Thyroid gland (tissue), 4 donors: ENCODE measurements at regions not wholly inside any gene's neighbourhood (a gene's known extent, or its start where the extent isn't known, plus 50 kb on each side); places are given as distances from the start of the nearest gene placed in this dataset.

Experiments
- DNase-seq, 2 donors: peaks; one replicate each; pipeline ENCODE4 v3.0.0-alpha.2; 2019
- H3K27ac ChIP-seq, 3 donors: fragments of 200-600 bp; sonication (generic); 1 replicate in 2 of 3; 2 replicates in 1 of 3; pipeline ENCODE4 v1.5.1; 2016 to 2019; ENCODE audit warnings: mild to moderate bottlenecking in 1 of 3, moderate library complexity in 1 of 3
- H3K27me3 ChIP-seq: fragments of 200-600 bp; sonication (generic); one replicate; pipeline ENCODE4 v1.5.1; 2019
- H3K36me3 ChIP-seq, 2 donors: fragments of 200-600 bp; sonication (generic); one replicate each; pipeline ENCODE4 v1.5.1; 2016 to 2019
- H3K4me1 ChIP-seq, 2 donors: fragments of 200-600 bp; sonication (generic); one replicate each; pipeline ENCODE4 v1.5.1; 2017 to 2019
- H3K4me3 ChIP-seq, 3 donors: fragments of 200-600 bp; sonication (generic); replicated peaks in 1 of 3; 1 replicate in 2 of 3; 2 replicates in 1 of 3; pipeline ENCODE4 v1.5.1; 2016; ENCODE audit warnings: mild to moderate bottlenecking in 1 of 3
- H3K9me3 ChIP-seq: fragments of 200-600 bp; sonication (generic); one replicate; pipeline ENCODE4 v1.5.1; 2017
- CTCF ChIP-seq, 6 experiments: fragments of 200-600 bp in 3 of 6; fragments of 450-650 bp in 3 of 6; sonication (generic) in 3 of 6; IDR thresholded peaks; one replicate each; pipeline ENCODE4 v1.5.1; 2016 to 2019; ENCODE audit warnings: antibody characterized with exemption in 6 of 6, mild to moderate bottlenecking in 2 of 6, inconsistent platforms in 1 of 6, moderate library complexity in 1 of 6
- POLR2A ChIP-seq, 2 donors: fragments of 450-650 bp; IDR thresholded peaks; one replicate each; pipeline ENCODE4 v1.6.1; 2017; ENCODE audit warnings: antibody characterized with exemption in 2 of 2, mild to moderate bottlenecking in 2 of 2, moderate library complexity in 1 of 2
- WGBS, 2 donors: methylation state at CpG; one replicate each; pipeline ENCODE4 v1.1.5; 2017; 5-methylcytosine and 5-hydroxymethylcytosine counted together
- intact Hi-C: fragments of 100-400 bp; cut with DNase I; formaldehyde crosslinking; loops from one replicate; pipeline ENCODE4 v1.15.1; 2023

GRCh38 chr2:242034996-242035814 is 165.7 kb downstream of the RTP5 start:
- Histone ChIP-seq H3K9me3 (no peaks in the 10 kb centered on the region), H3K27ac (no peak overlapping the region), H3K4me1 (no peaks in the 10 kb centered on the region), H3K27me3 (no peaks in the 10 kb centered on the region), H3K36me3 (no peaks in the 10 kb centered on the region), H3K4me3 (no peak overlapping the region)
- 81% methylated on average over 37 of the region's 37 CpGs for WGBS, 2 donors
- no peak for DNase-seq
- TF ChIP-seq CTCF (IDR thresholded peaks at IDR 0.05) (no peak), POLR2A (IDR thresholded peaks at IDR 0.05) (no peak)
- intact Hi-C loops: no loop called here

- no peak overlapping the region for H3K27ac ChIP-seq
- H3K4me3 ChIP-seq: no peak overlapping the region
- H3K27me3 ChIP-seq: no peaks in the 10 kb centered on the region
- WGBS, 2 donors: 70 to 91% methylated on average over 7 to 17 of the region's 17 CpGs
- no peaks in the 10 kb centered on the region for H3K4me1 ChIP-seq
- DNase-seq: no peak
- intact Hi-C loops: no loop called here
- H3K36me3 ChIP-seq: no peaks in the 10 kb centered on the region
- no peaks in the 10 kb centered on the region for H3K9me3 ChIP-seq
- no peak for TF ChIP-seq CTCF (IDR thresholded peaks at IDR 0.05)
- TF ChIP-seq POLR2A (IDR thresholded peaks at IDR 0.05): no peak
Measured at GRCh38 chr2:242035858-242036652, 166.5 kb downstream of the RTP5 start.

GRCh38 chr2:242036653-242036950 is 167.1 kb downstream of the RTP5 start:
- intact Hi-C loops: no loop called here
- no peaks in the 10 kb centered on the region for H3K9me3 ChIP-seq
- DNase-seq: no peak
- TF ChIP-seq POLR2A (IDR thresholded peaks at IDR 0.05): no peak
- no peak for TF ChIP-seq CTCF (IDR thresholded peaks at IDR 0.05)
- H3K27ac ChIP-seq: no peak overlapping the region
- 75 to 79% methylated on average over 7 of the region's 7 CpGs for WGBS, 2 donors
- no peaks in the 10 kb centered on the region for H3K4me1 ChIP-seq
- H3K36me3 ChIP-seq: no peaks in the 10 kb centered on the region
- H3K27me3 ChIP-seq: no peaks in the 10 kb centered on the region
- H3K4me3 ChIP-seq: no peak overlapping the region

GRCh38 chr2:242038166-242038927 is 168.8 kb downstream of the RTP5 start:
- TF ChIP-seq CTCF (IDR thresholded peaks at IDR 0.05) (no peak), POLR2A (IDR thresholded peaks at IDR 0.05) (no peak)
- intact Hi-C loops: no loop called here
- H3K27ac ChIP-seq: no peak overlapping the region
- WGBS, 2 donors: 87% methylated on average over 20 of the region's 20 CpGs
- no peak overlapping the region for H3K4me3 ChIP-seq
- no peaks in the 10 kb centered on the region for H3K36me3 ChIP-seq
- H3K4me1 ChIP-seq: no peaks in the 10 kb centered on the region
- H3K27me3 ChIP-seq: no peaks in the 10 kb centered on the region
- H3K9me3 ChIP-seq: no peaks in the 10 kb centered on the region
- no peak for DNase-seq
